CD4-positive, alpha-beta T cell treated with Interleukin-4 for 4 hours (primary cell): ENCODE measurements at regions not wholly inside any gene's neighbourhood (a gene's known extent, or its start where the extent isn't known, plus 50 kb on each side); places are given as distances from the start of the nearest gene placed in this dataset.

Experiments
- DNase-seq: peaks from one replicate; pipeline ENCODE4 v3.0.0-alpha.2; 2020

DNA sequence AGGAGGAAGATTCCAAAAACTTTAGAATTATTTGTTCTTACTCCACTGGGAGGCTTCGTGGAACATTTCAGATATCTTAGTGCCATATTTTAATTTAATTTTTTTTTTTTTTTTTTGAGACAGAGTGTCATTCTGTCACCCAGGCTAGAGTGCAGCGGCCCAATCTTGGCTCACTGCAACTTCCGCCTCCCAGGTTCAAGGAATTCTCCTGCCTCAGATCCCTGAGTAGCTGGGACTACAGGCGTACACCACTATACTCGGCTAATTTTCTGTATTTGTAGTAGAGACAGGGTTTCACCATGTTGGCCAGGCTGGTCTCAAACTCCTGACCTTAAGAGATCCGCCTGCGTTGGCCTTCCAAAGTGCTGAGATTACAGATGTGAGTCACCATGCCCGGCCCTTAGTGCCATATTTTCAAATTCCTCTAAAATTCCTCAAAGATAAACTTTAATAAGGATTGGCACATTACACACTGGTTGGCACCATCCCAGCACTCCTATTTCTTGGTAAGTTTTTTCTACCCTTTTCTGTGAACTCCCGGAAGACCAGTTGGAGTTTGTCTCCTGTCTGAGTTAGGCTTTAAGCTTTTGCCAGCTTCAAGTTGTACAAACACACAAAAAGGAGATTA, 693.7 kb downstream of the MCTP2 start:
- no peak for DNase-seq

DNA sequence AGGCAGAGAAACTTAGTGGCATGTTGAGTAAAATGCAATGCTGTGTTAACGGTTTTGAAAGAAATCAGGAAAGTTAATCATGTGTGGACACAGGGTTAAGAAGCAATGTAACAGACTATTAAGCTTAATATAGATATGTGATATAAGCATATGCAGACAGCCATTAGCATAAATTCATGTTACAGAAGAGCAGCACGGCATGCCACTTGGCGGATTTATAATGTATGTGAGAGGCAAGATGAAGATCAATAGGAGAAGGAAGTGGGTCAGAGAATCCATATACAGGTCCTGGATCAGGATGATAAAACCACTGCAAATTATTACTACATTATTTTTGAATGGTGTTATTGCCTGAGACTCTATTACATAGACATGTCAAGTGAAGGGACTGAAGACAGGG, 694.3 kb downstream of the MCTP2 start:
- no peak for DNase-seq

DNA sequence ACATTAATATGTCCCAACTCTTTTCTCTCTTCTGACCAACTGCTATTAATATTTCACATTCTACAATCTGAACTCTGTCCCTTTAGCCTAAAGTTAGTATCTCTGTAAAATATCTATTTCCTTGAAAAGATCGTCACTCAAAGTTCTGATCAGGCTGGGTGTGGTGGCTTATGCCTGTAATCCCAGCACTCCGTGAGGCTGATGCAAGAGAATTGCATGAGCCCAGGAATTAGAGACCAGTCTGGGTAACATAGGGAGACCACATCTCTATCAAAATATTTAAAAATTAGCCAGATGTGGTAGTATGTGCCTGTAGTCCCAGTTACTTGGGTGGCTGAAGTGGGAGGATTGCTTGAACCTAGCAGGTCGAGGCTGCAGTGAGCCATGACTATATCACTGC, 695.6 kb downstream of the MCTP2 start:
- no peak for DNase-seq

DNA sequence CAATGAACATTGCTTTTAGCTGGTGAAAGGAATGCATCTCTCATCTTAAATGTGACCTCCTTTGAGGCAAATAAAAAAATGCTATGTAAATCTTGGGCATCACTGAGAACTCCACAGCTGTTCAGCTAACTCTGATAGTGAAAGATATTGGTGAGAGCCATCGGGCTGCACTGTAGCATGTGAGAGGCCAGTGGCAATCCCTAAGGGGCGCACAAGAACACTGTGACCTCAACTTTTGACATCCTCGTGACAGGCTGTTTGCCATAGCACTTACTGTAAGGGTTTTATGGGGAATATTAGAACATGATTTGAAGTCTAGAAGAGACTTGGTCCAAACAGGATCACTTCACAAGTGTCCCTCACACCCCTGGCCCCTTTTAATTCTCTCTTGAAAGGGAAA, 697.9 kb downstream of the MCTP2 start:
- DNase-seq: no peak

DNA sequence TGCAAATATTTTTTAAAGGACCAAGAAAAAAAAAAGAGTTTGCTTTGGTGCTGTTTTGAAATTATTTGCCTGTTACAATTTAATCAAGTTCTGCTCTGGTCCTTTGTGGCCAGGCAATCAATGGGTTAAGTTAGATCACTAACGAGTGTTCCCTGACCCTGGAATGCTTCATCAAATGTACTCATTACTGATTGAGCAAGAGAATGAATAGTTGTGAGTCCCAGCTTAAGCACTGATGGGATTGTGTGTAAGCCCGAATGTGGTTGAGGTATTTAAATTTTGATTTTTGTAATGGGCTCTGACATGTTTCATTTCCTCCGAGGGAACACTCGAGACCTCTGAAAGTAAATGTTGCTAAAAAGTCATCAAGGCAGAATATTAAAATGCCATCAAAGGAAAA, 699.1 kb downstream of the MCTP2 start:
- DNase-seq: no peak

DNA sequence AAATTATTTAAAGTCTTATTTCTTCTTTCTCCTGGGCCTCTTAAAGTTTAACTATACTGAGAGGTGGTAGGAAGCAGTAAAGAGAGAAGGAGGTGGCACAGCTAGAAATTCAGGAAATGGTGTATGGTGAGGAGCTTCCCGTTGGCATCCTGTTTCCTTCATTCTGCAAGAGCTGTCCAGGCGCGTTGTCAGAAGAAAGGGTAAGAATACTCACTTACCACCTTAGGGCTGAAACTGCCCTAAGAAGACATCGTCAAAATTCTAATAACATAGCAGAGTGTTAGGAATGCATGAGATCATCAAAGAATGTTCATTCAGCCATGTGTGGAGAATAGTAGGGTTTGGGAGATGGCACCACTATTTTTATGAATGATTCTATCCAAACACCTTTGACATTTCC, 699.6 kb downstream of the MCTP2 start:
- DNase-seq: no peak

DNA sequence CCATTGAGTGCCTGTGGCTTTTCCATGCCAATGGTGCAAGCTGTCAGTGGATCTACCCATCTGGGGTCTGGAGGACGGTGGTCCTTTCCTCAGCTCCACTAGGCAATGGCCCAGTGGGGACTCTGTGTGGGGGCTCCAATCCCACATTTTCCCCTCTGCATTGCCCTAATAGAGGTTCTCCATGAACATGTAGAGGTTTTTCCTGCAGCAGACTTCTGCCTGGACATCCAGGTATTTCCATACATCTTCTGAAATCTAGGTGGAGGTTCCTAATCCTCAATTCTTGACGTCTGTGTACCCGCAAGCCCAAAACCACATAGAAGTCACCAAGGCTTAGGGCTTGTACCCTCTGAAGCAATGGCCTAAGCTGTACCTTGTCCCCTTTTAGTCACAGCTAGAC, 703.1 kb downstream of the MCTP2 start:
- DNase-seq: no peak

DNA sequence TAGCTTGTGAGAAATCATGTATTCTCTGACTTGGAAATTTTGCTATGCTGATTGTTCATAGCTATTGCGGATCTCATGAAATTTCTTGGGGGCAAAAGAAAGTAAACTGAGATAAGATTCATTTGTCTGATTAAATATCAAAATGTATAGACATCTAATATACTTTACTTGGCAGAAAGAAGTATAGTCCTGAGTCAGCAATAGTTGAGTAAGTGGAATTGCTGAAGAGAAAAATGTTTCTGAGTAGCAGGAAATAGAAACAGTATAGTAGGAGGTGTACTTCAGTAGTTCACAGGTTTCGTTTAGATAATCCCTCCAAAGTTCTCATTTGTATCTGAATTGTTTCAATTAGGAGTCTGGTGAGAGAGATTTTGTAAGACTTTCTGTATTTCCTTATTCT, 705.9 kb downstream of the MCTP2 start:
- no peak for DNase-seq

DNA sequence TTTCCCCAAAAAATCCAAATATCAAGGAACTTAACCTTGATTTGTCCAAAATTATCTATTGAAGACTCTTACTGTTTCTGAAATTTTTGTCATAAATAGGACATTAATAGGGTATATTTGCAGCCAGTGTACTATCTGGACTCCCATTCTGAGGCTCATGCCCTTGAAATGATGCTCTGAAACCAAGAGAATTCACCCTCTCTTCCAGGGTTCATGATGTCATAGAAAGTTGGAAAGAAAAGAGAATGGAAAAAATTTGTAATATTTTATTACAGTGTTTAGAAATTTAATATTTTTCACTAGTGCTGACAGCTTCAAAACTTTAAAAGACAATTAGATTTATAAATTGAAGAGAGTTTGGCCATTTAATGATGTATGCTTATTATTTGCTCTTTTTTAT, 712.5 kb downstream of the MCTP2 start:
- DNase-seq: no peak

DNA sequence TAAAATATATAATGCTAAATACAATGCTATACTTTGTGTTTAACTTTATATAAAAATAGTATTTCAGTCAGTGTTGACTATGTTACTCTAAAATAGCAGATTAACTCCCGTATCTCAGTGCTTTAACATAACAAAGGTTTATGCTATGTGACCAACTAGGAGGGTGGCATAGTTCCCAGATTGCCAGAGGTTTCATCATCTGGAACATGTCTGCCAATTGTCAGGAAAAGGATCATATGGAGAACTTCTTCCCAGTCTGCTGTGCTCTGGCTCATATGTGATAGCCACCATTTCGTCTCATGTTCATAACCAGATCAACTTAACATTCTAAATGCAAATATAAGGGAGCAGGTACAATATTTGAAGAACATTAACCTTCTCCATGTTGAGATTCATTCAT, 720.2 kb downstream of the MCTP2 start:
- no peak for DNase-seq

DNA sequence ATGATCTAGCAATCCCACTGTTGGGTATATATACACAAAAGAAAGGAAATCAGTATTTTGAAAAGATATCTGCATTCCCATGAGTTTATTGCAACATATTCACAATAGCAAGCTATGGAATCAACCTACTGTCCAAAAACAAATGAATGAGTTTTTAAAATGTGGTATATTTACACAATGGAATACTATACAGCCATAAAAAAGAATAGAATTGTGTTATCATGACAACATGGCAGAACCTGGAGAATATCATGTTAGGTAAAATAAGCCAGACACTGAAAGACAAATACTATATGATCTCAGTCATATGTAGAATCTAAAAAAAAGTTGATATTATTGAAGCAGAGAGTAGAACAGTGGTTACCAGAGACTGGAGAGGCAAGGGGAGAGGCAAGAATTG, 732.6 kb downstream of the MCTP2 start:
- DNase-seq: no peak

DNA sequence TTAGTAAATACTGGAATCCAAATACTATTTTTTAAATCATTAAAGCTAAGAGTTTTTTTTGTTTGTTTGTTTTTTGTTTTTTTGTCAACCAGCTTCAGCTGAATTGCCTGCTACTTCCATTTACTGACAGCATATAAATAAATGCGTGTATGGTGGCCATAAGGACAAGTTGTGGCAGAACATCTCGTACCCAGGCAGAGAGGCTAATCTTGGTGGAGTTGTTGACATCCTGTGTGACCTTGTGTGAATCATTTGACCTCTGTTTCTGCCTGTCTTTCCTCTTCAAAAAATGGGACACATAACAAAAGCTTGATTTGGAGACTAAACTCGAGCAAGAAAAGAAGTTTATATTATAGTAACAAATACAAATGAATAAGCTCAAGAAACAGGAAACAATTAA, 734.2 kb downstream of the MCTP2 start:
- DNase-seq: no peak

DNA sequence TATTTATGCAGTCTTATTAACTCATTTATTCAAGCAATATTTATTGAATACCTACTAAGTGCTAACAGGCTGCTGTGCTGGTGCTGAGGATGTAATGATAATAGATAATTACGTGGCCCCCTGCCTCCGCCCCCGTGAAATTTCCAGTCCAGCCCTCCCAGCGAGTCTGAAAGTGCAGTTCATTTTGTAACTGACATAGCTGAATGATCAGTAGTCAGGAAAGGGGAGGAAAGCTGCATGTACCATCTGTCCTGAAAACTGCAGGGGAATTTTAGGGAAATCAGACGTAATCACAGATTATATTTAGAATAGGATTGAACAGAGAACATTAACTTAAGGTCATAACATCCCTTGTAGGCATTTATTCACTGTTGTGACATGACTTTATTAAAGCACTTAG, 736.8 kb downstream of the MCTP2 start:
- no peak for DNase-seq

DNA sequence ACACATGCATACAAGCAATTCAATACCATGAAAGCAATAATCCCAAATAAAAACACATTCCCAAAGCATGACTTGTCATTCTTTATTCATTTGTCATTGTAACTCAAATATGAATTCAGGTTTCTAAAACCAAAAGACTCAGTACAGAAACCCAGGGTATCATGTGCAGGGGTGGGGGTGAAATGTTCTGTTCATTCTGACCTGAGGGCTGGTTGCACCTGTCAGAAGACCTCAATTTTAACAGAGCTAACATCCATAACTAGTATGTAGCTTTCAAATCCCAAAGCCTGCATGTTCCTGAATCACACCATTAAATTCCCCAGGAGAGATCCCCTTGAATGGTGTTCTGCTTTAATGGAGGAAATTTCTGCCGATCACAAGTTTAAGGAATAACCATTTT, 738.7 kb downstream of the MCTP2 start:
- DNase-seq: no peak

DNA sequence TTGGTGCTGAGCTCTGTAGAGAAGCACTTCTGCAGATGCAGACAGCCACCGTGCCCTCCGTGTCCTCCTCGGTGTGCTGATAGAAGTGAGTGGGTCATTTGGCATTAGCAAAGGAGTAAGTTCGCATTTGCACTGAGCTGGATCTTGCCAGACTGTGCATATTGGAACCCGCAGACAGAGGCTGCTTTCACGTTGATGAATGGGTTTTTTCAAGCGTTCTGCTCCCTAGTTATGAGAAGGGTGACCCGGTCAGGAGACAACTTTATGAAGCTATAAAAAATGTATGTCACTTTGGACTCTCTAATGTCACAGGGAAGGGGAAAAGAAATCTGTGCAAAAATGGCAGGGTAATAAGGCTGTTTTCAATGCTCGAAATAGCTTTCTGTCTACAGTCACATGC, 739.4 kb downstream of the MCTP2 start:
- DNase-seq: no peak

DNA sequence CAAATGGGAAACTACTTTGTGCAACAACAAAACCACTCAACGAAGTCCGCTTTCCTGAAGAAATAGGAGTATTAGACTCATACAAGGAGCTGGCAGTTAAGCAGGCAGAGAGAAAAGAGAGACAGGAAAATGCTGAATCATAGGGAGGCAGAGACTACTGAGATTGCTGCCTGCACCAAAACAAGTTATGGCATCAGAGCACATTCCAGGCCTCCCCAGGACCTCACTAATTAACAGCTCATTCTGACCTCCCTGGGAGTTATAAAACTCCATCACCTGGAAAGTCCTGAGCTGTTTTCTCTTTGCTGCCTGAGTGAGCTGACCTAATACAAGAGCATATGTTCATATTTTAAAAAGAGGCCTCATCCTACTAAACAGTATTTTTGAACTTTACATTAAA, 741.0 kb downstream of the MCTP2 start:
- no peak for DNase-seq

DNA sequence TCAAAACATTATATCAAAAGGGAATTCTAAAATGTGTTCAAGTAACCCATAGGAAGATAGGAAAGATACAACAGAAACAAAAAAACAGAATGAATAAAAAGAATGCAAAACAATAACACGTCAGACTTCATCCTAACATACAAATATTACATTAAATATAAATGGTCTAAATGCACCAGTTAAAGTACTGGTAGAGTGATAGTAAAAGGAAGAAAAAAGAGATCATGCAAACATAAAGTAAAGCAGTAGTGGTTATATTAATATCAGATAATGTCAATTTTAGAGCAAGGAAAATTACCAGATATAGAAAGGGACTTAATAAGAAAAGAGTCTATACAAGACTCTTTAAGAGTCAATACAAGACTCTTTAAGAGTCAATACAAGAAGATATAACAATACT, 755.7 kb downstream of the MCTP2 start:
- DNase-seq: no peak

DNA sequence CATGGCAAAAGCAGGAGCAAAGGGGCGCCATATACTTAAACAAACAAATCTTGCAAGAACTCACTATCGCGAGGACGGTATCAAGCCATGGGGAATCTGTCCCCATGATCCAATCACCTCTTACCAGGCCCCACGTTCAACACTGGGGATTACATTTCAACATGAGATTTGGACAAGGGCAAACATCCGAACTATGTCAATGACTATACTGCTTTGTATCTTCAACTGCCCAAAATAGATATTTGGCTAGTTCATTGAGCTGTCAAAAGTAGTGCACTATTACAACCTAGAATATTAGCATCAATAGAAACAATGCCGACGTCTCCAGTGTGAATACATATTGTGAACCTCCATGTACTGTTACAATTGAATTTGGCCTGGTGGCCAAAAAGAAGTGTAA, 760.4 kb downstream of the MCTP2 start:
- no peak for DNase-seq

DNA sequence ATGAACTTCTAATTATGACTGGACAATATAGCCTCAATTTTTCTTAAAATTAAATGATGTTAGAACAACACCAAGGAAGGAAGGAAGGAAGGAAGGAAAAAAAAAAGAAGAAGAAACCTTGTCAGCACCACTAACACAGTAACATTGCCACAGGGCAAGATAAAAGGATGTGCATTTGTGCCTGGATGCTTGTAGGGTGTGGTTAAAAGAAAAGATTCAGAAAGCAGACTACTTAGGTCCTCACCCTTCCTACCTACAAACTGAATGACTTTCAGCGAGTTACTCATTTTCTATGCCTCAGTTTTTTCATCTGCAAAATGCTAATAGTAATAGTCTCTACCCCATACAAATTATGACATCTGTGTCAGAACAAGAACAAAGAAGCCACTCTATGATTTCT, 778.3 kb downstream of the MCTP2 start:
- no peak for DNase-seq

DNA sequence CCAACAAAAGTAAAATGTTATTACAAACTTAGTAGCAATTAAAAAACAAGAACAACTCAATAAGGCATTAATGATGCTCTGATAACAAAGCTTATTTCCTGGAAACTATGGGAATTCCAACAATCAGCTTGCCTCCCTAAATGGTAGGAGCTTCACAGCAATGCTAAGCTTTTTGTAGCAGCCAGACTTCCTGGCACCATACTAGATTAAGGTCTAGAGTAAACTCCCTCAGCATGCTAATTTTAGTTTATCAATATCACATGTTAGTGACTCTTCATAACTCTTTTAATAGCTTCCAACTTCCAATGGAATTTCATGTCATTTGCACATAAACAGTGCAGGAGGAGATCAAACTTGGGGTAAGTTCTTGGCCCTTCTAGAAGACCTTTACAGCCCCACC, 782.0 kb downstream of the MCTP2 start:
- DNase-seq: no peak

DNA sequence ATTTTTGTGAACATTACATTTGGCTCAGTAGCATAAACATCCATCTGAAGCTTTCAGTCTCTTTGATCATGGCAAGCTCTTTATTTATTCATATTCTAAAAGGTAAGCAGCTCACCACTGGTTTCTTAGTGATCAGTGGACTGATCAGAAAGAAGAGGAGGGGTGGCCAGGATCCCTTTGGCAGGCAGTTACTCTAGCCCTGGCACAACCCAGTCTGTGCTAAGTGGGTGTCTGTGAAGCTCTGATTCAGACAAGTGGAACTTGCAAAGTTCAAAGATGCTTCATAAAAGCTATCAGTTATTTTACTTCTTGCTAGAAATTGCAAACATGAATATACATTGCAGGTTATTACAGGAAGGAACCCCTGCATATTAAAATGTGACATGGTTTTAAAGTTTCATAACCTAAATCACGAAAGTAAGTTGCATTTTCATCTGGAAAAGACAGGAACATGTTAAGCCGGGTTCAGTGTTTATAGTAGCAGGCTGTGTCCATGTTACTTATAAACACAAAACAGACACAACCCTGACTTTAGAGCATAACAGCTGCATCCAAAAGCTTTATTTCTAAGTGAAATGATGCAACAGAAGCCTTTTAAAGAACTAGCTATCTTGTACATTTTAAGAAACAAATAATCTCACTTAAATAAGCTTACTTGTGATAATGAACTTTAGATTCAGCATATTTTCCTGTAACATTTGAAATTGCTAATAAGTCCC, 785.3 kb downstream of the MCTP2 start:
- DNase-seq: no peak

DNA sequence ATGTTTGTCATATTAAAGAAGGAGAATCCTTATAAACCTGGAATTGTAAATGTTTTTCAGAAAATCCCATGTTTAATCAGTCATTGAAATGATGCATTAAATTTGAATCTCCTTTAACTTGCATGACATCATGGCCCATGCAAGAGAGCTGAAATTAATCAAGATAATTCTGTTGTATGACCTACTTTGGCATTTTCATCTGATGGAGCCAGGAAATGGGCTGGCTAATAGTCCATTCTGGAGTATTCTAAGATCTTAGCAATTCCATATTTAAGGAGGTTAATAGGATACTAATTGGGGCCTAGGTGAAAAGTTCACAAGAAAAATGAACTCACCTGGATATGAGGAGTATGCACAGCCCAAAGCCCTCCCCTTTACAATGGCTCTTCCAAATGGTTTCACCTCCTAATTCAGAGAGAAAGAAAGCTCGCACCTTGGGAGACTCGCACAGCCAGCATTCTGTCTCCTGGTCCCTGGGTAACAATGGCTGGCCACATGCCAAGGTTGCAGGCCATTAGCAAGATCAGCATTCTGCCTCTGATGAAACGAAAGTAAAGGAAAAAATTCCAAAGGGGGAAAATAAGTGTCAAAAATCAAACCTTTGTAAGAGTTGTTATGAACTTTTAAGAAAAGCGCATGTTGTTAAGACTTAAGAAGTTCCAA, 786.4 kb downstream of the MCTP2 start:
- no peak for DNase-seq

DNA sequence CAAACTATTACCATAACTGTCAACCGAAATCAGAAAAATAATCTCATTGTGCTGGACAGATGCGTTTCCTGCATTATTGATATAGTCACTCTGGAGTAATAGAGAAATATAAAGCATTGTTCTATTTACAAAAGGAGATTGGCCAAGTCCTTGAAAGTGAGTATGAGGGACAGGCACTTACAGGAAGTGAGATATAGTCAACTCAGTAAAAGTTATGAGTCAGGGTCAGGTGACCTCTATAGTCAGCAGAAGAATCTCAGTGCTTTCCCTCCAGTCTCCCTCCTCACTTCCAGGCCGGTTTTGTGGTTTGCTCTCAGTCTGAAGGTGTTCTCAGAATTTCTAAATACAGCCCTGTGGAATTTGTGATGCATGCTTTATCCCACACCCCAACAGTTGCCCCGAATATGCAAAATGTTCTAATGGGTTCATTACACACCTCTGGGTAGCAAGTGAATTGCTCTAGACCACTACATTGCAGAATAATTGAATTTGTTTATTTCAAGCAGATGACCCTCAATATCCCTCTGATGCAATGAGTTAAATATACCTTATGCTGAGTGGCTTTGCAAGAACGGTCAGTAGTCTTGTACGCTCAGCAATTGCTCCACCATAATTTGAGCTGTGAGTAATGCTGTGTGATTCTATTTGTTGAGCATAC, 787.7 kb downstream of the MCTP2 start:
- no peak for DNase-seq

DNA sequence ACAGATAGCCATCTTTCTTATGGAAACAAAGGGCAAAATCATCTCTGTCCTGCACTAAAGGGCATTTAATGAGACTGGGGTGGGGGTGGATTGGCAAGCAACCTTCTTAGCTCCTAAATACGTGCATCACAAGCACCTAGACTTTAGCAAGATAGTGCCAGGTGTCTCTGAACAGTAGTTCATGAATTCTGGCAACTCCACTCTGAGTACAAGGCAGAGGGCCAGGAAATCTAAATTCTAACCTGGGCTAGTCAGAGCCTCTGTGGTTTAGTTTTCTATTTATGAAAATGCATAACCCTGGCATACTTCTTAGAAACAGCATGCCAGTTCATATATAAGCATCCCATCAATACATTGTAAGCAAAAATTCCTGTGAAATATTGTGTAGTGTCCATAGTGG, 788.5 kb downstream of the MCTP2 start:
- no peak for DNase-seq
